GM19438 (cell line): ENCODE measurements at regions not wholly inside any gene's neighbourhood (a gene's known extent, or its start where the extent isn't known, plus 50 kb on each side); places are given as distances from the start of the nearest gene placed in this dataset.

Source experiments
- ATAC-seq: cut with Tn5 transposase; IDR thresholded peaks from one replicate; pipeline ENCODE4 v1.9.1; 2021; ENCODE audit warnings: low read depth; ENCODE audit not compliant: unreplicated experiment

- ATAC-seq = no peak
Observed at GRCh38 chr2:22596306-22596705, 788.7 kb upstream of the KLHL29 start.

- no peak for ATAC-seq
Observed at GRCh38 chr2:22600156-22600555, 784.8 kb upstream of the KLHL29 start.

GRCh38 chr2:22600999-22601398 is 784.0 kb upstream of the KLHL29 start:
- ATAC-seq = no peak

- no peak for ATAC-seq
Observed at GRCh38 chr2:22604136-22604535, 780.8 kb upstream of the KLHL29 start.

- no peak for ATAC-seq
Observed at GRCh38 chr2:22616031-22616430, 768.9 kb upstream of the KLHL29 start.

GRCh38 chr2:22623620-22624019 is 761.4 kb upstream of the KLHL29 start:
- ATAC-seq = no peak

GRCh38 chr2:22626621-22627020 is 758.4 kb upstream of the KLHL29 start:
- ATAC-seq = no peak

- no peak for ATAC-seq
Observed at GRCh38 chr2:22628221-22628620, 756.8 kb upstream of the KLHL29 start.

GRCh38 chr2:22628906-22629305 is 756.1 kb upstream of the KLHL29 start:
- ATAC-seq = no peak

- no peak for ATAC-seq
Observed at GRCh38 chr2:22634167-22634566, 750.8 kb upstream of the KLHL29 start.

GRCh38 chr2:22656426-22656825 is 728.6 kb upstream of the KLHL29 start:
- ATAC-seq = no peak

- no peak for ATAC-seq
Observed at GRCh38 chr2:22673529-22673928, 711.5 kb upstream of the KLHL29 start.

- ATAC-seq = no peak
Observed at GRCh38 chr2:22683914-22684313, 701.1 kb upstream of the KLHL29 start.

GRCh38 chr2:22690096-22690495 is 694.9 kb upstream of the KLHL29 start:
- ATAC-seq = no peak

- ATAC-seq = no peak
Observed at GRCh38 chr2:22691666-22692065, 693.3 kb upstream of the KLHL29 start.

GRCh38 chr2:22692746-22693145 is 692.2 kb upstream of the KLHL29 start:
- ATAC-seq = no peak

- ATAC-seq = no peak
Observed at GRCh38 chr2:22694300-22694699, 690.7 kb upstream of the KLHL29 start.

GRCh38 chr2:22694856-22695255 is 690.1 kb upstream of the KLHL29 start:
- no peak for ATAC-seq

GRCh38 chr2:22697054-22697788 is 687.8 kb upstream of the KLHL29 start:
- ATAC-seq = no peak

- no peak for ATAC-seq
Observed at GRCh38 chr2:22701561-22702160, 683.3 kb upstream of the KLHL29 start.

GRCh38 chr2:22703286-22703920 is 681.6 kb upstream of the KLHL29 start:
- no peak for ATAC-seq

- ATAC-seq = no peak
Observed at GRCh38 chr2:22719396-22719795, 665.6 kb upstream of the KLHL29 start.
